NCI-H2029 treated with DMSO at 0.1 percent for 48 hours (cell line): ENCODE measurements at regions not wholly inside any gene's neighbourhood (a gene's known extent, or its start where the extent isn't known, plus 50 kb on each side); places are given as distances from the start of the nearest gene placed in this dataset.
"Not testable (repeated sequence)": the region's sequence is repeated elsewhere in the genome, so short reads cannot be mapped to it uniquely, and the experiment has no call there.

Experiments
- DNase-seq: peaks from one replicate; lab custom pipeline; 2025; lab: John Stamatoyannopoulos, UW

GRCh38 chr15:35695003-35695402 is 149.0 kb upstream of the DPH6 start:
- no peak for DNase-seq

GRCh38 chr15:35696767-35697231 is 150.8 kb upstream of the DPH6 start:
- DNase-seq: no peak

DNA sequence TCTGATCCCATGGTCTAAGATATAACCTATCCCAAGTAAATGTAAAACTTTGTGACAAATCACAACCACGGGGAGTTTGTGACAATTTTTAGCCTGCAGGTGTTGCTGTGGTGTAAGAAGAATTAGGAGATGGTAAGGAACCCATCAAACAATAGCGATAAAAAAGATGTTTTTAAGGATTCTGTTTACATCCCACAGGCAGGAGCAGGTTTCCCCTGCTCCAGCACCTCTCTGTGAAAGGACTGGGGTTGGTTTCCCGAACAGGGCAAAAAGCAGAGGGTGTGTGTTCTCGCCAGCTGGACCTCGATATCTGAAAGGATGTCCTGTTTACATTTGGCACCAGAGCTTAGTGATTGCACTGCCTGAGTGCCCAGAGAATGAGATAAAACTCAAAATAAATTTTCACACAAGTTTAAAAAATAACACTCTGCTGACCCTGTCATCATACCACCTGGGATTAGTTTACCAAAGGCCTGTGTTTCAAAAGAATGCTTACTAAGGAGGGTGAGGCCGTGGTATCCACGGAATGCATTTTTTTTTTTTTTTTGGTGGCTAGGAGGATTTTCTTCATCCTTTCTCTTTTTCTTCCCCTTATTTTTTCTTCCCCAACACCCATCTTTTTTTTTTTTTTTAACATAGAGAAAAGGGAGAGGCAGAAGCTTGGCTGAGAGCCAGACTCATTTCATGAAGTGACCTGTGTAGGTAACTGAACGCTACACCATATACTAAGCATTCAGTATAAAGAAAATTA is 151.8 kb upstream of the DPH6 start:
- DNase-seq: no peak

DNA sequence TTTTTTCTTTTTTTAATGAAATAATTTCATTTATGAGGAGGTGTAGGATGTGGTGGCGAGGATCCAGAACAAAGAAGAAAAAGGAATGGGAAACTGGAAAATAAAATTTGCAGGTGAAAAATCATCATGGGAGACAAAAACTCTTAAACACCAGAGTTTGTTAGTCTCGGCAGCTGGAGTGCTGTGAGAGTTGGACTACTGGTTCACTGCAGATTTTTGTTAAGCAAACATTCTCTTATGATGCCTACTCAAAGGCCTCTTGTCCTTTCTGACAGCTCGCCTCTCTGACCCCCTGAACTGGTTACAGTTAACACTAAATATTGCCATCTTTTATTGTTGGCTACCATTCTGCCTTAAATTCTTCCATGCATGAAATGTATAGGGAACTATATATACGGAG is 152.4 kb upstream of the DPH6 start:
- no peak for DNase-seq

DNA sequence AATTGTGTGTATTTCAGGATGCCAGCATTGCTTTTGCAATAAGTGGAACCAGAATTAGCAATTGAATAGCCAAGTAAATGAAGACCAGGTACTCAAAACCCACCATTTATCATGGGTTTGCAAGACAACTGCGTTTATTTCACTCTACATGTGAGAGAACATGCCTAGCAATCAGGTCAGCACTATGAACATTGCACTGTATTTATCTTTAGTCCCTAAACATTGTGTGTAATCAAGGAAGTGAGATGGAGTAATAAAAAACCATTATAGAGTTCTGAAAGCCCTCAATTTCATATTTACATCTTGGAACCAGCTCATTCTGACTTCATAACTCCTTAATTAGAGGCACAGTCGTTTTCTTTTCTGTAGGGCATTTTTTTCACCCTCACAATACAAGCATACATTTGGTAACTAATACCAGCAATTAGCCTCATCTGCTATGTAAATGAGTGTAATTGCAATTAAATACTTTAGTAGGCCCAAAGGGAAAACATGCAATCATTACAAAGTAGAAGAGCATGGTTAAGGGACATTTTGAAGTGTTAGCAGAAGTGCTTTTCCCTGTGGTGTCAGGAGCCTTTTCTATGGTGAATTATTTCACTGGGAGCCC is 153.1 kb upstream of the DPH6 start:
- DNase-seq: no peak

GRCh38 chr15:35700091-35700593 is 154.2 kb upstream of the DPH6 start:
- DNase-seq: not testable (repeated sequence)

DNA sequence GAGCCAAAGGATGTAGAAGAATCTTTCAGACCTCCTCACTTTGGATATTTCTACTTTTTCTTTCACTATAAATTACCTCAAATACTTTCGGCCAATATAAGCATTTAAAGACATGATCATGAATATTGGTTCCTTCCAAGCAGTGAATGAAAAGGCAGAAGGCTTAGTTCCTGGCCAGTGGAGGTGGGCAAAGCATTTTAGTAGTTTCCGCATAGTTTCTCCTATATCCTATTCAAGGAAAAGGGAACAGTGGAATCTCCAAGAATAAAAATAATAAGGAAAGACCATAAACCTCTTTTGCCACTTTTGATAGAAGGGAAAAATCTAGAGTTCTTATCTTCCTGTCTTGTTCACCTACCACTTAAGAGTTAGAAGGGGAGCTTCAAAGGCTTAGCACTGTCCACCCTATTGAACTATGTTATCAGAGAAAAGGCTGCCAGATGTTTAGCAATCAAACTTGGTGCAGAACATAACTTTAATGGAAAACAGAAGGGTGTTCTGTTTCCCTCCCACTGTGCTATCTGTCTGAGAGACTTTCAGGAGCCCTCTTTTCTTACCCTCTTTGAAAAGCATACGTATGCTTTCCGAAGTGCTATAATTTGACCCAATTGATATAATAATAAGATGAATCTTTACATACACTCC is 155.6 kb upstream of the DPH6 start:
- no peak for DNase-seq

DNA sequence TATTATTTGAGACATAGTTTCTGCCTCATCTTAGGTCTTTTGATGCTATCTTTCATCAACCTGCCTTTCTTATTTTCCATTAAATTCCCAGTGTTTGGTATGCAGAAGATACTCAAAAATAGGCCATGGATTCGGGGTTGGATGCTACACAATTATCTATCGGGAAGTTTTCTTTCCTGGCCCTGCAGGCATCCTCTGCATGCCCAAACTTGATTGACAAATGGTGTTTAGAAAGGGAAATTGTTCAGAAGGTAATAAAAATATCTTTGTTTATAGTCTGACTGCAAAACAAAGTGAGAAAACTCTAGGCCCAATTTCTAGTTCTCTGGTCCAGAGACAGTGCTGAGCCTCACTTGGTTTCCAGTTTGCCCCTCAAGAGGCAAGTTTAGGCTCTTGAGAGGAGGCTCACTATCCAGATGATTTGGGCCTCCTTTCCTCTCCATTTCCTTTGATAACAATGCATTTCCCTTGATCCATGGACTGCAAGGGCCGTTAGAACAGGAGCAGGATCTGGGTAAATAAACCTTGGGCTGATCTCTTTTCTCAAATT is 157.1 kb upstream of the DPH6 start:
- peak; percentile 1 for DNase-seq

GRCh38 chr15:35705030-35705883 is 159.3 kb upstream of the DPH6 start:
- no peak for DNase-seq

DNA sequence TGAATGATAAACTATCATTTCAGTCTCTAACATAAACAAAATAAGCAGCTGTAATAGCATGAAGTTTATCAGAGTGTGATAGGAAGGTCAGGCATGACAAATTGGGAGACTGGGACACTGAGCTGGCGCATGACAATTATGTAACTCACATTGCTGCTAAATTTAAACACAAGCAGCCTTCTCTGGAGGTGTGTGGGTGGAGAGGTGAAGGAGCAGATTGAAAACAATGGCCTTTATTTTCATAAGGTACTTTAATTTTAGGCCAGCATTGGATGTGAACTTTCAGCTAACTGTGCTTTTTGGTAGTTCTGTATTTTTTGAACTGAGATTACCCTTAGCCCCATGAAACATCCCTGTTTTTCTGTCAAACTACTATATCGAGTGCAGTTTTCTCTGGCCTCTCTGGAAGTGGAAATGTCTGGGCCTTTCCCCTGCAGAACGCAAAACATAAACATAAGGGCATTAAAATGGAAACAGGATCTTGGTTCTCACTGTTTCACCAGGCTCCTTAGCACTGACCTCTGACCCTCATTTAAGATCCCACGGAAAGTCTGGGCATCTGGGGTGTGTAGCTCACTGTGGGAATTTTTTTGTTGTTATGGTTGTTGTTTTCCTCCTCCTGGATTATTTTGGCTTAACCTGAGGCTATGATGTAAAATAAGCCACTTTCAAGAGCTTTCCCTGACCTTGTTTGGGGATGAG is 160.1 kb upstream of the DPH6 start:
- no peak for DNase-seq

- DNase-seq: no peak
Measured at GRCh38 chr15:35712956-35713355, 167.0 kb upstream of the DPH6 start.

GRCh38 chr15:35713733-35714132 is 167.8 kb upstream of the DPH6 start:
- DNase-seq: no peak

GRCh38 chr15:35717721-35718120 is 171.8 kb upstream of the DPH6 start:
- DNase-seq: no peak

GRCh38 chr15:35720019-35720418 is 174.1 kb upstream of the DPH6 start:
- no peak for DNase-seq

GRCh38 chr15:35720984-35721383 is 175.0 kb upstream of the DPH6 start:
- DNase-seq: no peak

DNA sequence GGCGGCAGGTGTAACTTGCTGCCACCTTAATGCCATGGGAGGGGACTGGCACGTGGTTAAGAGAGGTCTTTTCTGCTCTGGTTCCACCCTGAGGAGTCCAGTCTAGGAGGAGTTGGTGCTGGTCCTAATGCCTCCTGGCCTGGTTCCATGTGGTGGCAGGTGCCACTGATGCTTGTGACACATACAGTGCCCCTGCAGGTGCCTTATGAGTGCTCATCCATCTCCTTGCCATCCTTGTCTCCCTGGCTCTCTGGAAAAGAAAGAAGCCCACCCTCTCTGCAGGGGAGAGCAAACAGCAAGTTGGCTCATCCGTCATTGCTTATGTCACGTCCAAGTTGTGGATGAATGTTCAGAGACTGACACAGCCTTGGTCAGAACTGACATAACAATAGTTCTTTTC is 175.8 kb upstream of the DPH6 start:
- DNase-seq: no peak

DNA sequence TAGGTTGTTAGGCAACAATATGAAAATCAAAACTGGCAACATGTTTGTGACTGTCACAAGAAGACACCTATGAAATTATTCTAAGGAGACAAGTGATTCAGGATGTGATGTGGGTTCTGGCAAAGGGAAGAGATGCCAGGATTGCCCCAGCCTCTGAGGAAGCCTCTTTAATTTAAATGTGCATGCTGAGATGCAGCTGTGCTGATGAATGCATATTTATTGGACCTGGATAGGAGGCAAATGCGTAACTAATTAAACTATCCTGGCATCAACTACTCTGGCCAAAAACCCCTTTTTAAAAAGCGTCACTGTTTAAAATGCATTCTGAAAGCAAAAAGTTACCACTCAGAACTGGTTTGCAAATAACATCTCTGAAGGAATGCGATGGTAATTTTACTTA is 176.5 kb upstream of the DPH6 start:
- DNase-seq: no peak

- no peak for DNase-seq
Measured at GRCh38 chr15:35723120-35723847, 177.3 kb upstream of the DPH6 start.

- DNase-seq: no peak
Measured at GRCh38 chr15:35723852-35724251, 177.9 kb upstream of the DPH6 start.

DNA sequence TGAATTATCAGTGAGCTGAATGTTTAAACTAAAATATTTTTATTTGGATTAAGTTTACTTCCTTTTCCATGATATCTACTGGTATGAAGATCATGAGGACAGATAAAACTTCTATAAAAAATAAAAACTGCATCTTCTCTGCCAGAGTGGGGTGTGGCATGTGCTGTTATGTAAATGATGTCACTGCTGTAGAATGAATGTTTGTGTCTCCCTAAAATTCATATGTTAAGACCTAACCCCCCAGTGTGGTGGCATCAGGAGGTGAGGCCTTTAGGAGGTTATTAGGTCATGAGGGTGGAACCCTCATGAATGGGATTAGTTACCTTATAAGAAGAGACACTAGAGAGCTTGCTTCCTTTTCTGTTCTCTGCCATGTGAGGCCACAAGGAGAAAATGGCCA is 178.7 kb upstream of the DPH6 start:
- no peak for DNase-seq

- no peak for DNase-seq
Measured at GRCh38 chr15:35725353-35725752, 179.4 kb upstream of the DPH6 start.
